HTR-8/SVneo (cell line): ENCODE measurements at regions not wholly inside any gene's neighbourhood (a gene's known extent, or its start where the extent isn't known, plus 50 kb on each side); places are given as distances from the start of the nearest gene placed in this dataset.

Experiments
- DNase-seq: peaks from one replicate; pipeline ENCODE4 v3.0.0; 2011; ENCODE audit warnings: low spot score, mixed read lengths; ENCODE audit not compliant: insufficient read length
- FAIRE-seq: peaks from 2 replicates; lab custom pipeline; 2011; peaks lifted over from hg19 to GRCh38; lab: Jason Lieb, UNC

GRCh38 chr14:83416476-83416875, 1882.8 kb upstream of the SEL1L start:
- DNase-seq (no peak), FAIRE-seq (no peak)

GRCh38 chr14:83419420-83419819, 1885.8 kb upstream of the SEL1L start:
- FAIRE-seq (no peak), DNase-seq (no peak)

- FAIRE-seq (no peak), DNase-seq (no peak)
These were observed 1888.1 kb upstream of the SEL1L start for GRCh38 chr14:83421711-83422110.

GRCh38 chr14:83425138-83425537, 1891.5 kb upstream of the SEL1L start:
- no peak for FAIRE-seq
- DNase-seq, result peak; percentile 3

- FAIRE-seq, result no peak
These were observed 1892.1 kb upstream of the SEL1L start for GRCh38 chr14:83425706-83426105.

GRCh38 chr14:83433618-83434017, 1900.0 kb upstream of the SEL1L start:
- DNase-seq (no peak), FAIRE-seq (no peak)

More at GRCh38 chr14:83425706-83426105, 1892.1 kb upstream of the SEL1L start:
- no peak for DNase-seq

GRCh38 chr14:83441801-83442200, 1908.1 kb upstream of the SEL1L start:
- DNase-seq, result no peak
- FAIRE-seq, result no peak

- DNase-seq, result no peak
- FAIRE-seq, result no peak
These were observed 1921.9 kb upstream of the SEL1L start for GRCh38 chr14:83455561-83455960.

GRCh38 chr14:83461521-83461920, 1927.9 kb upstream of the SEL1L start:
- no peak for FAIRE-seq
- DNase-seq, result no peak

GRCh38 chr14:83462759-83463158, 1929.1 kb upstream of the SEL1L start:
- FAIRE-seq, result no peak

GRCh38 chr14:83463500-83464098, 1929.9 kb upstream of the SEL1L start:
- no peak for FAIRE-seq
- DNase-seq, result peak; percentile 23

More at GRCh38 chr14:83462759-83463158, 1929.1 kb upstream of the SEL1L start:
- no peak for DNase-seq

GRCh38 chr14:83467811-83468210, 1934.2 kb upstream of the SEL1L start:
- no peak for FAIRE-seq
- no peak for DNase-seq

- DNase-seq, result no peak
- no peak for FAIRE-seq
These were observed 1936.8 kb upstream of the SEL1L start for GRCh38 chr14:83470466-83470865.

- FAIRE-seq, result no peak
These were observed 1937.5 kb upstream of the SEL1L start for GRCh38 chr14:83470959-83471695.

GRCh38 chr14:83473416-83474235, 1940.0 kb upstream of the SEL1L start:
- DNase-seq (no peak), FAIRE-seq (no peak)

More at GRCh38 chr14:83470959-83471695, 1937.5 kb upstream of the SEL1L start:
- DNase-seq, result no peak

GRCh38 chr14:83478741-83479140, 1945.1 kb upstream of the SEL1L start:
- DNase-seq (peak; percentile 9), FAIRE-seq (no peak)

GRCh38 chr14:83483063-83483462, 1949.4 kb upstream of the SEL1L start:
- DNase-seq (peak; percentile 3), FAIRE-seq (no peak)

GRCh38 chr14:83485591-83485990, 1951.9 kb upstream of the SEL1L start:
- FAIRE-seq (no peak), DNase-seq (no peak)

GRCh38 chr14:83491091-83491490, 1957.4 kb upstream of the SEL1L start:
- no peak for DNase-seq
- FAIRE-seq, result no peak

- DNase-seq (peak; percentile 41), FAIRE-seq (no peak)
These were observed 1987.2 kb upstream of the SEL1L start for GRCh38 chr14:83520837-83521236.

- no peak for FAIRE-seq
These were observed 1995.9 kb upstream of the SEL1L start for GRCh38 chr14:83529531-83529930.

More at GRCh38 chr14:83529531-83529930, 1995.9 kb upstream of the SEL1L start:
- no peak for DNase-seq
